AG08396 (cell line): ENCODE measurements at regions not wholly inside any gene's neighbourhood (a gene's known extent, or its start where the extent isn't known, plus 50 kb on each side); places are given as distances from the start of the nearest gene placed in this dataset.
"Not testable (repeated sequence)": the region's sequence is repeated elsewhere in the genome, so short reads cannot be mapped to it uniquely, and the experiment has no call there.

Experiments used
- DNase-seq: peaks from one replicate; pipeline ENCODE4 v3.0.0; 2012; ENCODE audit warnings: low spot score, mixed read lengths

DNA sequence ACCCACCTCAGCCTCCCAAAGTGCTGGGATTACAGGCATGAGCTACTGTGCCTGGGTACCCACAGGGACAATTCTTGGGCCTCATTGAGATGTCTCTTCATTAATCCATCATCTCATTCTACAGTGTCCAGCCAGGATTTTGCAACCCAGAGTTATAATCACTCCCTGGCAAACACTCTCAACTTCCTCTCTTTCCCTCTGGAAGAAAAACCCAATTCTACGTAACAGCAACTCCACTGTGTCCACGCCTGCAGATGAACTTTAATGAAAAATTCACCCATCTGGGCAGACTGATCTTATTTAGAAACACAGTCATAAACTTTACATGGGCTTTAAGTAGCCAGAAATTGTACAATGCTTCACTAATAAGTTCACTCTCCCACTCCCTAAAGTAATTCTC is 90.1 kb upstream of the ABCC4 start:
- no peak for DNase-seq

DNA sequence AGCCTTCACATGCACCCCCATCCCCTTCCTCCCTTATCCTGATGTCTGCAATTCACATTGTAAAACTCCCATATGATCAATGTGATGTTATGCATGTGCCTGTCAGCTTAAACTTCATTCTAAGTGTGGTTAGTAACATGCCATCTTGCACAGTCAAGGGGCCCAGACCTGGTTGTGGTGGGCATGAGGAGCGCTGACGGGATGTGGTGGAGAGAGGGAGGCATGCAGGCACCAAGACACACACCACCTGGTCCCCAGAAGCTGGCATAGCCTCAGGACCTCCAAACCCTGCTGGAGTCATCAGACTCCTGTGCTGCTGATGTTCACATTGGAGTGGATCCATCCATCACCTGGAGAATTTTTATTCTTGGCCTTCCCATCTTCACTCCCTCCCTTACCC is 90.5 kb upstream of the ABCC4 start:
- no peak for DNase-seq

DNA sequence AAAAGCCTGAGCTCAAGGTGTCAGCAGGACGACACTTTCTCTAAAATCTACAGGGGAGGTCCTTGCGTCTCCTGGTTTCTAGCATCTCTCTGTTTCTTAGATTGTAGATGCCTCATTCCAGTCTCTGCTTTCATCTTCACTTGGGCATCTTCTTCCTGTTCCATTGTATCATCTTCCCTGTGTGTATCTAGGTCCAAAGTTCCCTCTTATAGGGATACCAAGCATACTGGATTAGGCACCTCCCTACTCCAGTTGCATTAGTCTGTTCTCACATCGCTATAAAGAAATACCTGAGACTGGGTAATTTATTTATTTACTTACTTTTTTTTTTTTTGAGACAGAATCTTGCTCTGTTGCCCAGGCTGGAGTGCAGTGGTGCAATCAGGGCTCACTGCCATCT is 91.3 kb upstream of the ABCC4 start:
- DNase-seq = no peak

DNA sequence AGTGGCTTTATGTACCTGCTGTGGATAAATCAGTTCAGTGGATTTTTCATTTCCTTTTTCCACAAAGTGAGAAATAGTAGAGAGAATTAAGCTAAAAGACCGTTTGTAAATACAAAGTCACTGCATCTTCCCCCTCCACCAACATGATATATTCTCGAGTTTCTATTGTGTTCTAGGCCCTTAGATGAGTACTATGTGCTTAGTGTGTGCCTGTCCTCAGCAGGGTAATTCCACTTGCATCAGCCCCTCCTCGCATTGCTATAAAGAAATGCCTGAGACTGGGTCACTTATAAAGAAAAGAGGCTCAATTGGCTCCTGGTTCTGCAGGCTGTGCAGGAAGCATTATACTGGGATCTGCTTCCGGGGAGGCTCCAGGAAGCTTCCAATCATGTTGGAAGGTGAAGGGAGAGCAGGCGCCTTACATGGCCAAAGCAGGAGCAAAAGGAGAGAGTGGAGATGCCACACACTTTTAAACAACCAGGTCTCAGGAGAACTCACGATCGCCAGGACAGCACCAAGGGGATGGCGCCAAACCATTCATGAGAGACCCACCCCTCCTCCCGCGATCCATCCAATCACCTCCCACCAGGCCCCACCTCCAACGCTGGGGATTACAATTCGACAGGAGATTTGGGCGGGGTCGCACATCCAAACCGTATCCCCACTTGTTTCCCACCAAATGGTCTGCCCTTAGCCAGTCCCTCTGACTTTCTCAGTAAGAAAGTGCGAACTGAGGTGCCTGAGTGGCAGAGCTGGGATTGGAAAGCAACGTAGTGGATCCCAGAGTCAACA is 102.3 kb upstream of the ABCC4 start:
- no peak for DNase-seq

DNA sequence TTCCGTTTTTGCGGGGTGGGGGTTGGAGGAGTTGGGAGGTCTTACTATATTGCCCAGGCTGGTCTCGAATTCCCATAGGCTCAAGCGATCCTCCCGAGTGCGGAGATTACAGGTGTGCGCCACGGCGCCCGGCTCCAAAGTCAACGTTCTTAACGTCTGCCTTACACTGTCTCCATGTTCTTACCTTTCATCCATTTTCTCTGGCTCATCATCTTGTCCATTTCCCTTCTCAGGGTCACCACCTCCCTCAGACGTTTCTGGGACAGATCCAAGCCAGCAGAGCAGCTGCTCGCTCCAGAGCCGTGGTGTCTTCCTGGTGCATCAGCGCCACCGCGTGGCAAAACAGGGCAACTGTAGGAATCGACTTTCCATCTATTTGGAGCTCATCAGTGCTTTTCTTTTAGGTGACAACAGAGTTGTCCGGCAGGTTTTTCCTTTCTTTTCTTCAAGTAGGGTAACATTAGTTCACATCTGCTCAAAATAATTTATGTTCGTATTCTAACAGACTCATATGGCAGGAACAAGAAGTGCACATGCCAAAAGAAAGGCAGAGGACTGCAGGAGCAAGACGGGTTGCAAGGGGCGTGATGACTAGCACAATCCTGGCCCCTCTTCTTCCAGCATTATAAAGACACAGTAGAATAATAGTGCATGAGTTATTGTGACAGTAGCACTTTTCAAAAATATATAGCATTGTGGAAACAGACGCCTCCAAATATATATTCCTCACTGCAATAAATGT is 103.1 kb upstream of the ABCC4 start:
- peak; percentile 86 for DNase-seq

DNA sequence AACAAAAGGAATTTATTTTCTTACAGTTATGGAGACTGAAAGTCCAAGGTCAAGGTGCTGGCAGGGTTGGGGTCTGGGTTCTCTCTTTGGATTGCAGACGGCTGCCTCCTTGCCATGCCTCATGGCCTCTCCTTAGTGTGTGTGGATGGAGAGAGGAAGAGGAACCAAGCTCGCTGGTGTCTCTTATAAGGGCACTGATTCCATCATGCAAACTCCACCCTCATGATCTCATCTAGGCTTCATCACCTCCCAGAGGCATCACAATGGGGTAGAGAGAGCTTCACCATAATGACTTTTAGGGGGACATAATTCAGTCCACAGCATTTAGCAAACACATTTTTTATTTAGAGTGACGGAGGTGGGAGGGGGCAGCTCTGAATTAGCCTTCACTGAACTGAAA is 104.9 kb upstream of the ABCC4 start:
- no peak for DNase-seq

DNA sequence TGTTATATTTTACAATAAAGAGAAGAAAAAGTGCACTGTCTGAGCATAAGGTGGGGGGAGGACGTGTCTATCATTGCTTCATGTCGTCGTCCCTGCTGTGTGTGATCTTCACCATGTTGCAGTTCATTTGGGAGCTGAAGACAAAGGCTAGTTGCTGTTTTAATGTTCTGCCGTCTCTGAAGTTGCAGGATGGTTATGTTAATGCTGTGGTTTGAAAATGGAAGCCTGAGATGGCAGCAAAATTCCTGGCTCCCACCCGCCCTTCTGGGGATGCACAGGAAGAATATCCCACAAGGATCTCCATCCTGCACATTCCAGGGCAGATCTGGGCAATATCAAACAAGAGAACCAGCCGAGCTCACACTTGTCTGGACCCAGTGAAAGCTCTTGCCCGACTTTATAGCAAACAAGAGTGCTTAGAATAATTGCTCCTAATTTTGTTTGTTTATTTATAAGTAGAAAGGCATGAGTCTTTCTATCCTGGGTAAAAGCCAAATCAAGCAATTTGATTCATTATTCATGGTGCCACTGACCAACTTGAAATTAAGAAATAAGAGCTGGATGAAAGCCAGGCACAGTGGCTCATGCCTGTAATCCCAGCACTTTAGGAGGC is 110.3 kb upstream of the ABCC4 start:
- DNase-seq = no peak

DNA sequence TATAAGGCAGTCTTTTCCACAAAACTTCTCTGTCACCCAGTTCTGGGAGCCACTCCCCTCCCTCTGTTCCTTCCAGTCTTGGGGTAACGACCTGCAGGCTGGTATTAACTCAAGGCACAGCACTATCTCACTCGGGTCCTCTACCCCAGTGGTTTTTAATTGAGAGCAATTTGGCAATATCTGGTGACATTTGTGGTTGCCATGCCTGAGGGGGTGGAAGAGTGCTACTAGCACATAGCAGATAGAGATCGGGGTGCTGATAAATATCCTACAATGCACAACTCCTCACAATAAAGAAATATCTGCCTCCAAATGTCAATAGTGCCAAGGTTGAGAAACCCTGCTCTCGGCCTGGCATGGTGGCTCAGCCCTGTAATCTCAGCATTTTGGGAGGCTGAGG is 117.7 kb upstream of the ABCC4 start:
- no peak for DNase-seq

DNA sequence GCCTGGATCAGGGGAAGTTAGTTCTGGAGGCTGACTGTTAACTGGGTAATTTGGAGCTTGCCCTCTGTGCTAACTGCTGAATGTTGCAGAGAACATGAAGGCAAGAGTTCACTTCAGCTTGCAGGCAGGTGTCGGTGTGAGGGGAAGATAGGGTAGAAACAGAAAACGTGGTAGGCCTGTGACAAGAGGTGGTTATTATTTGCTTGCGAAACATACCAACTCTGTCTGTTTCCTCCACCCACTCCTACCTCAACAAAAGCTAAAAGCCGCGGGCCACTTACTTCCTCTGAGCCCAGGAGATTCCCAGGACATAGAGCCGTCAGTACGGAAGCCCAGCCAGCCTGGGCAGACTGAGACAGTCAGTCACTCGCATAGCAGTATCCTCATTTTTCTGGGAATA is 119.2 kb upstream of the ABCC4 start:
- no peak for DNase-seq

DNA sequence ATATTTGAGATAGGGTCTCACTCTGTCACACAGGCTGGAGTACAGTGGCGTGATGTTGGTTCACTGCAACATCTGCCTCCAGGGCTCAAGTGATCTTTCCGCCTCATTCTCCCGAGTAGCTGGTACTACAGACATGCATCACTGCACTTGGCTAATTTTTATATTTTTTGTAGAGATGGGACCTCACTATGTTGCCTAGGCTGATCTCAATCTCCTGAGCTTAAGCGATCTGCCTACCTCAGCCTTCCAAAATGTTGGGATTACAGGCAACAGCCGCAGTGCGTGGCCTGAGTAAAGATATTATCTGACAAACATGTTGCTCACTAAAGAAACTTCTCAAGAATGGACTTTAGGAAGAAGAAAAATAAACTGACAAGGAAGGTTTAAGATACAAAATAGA is 125.4 kb upstream of the ABCC4 start:
- no peak for DNase-seq

DNA sequence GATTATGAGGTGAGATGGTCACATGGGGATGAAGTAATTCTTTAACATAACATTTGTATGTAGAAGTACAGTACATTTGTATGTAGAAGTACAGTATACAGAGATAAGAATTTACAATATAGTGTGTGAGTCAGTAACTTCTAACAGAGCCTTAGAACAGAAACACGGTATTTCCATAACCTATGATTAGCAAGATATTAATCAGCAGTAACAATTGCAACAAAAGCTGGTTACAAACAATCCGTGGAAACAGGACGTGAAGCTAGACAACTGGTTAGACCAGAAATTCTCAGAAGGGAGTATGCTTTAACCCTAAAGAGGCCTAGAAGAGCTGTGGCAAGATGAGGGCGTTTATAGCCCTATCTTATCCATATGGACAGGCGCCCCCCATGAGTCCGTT is 122.0 kb upstream of the CLDN10 start:
- DNase-seq = not testable (repeated sequence)

DNA sequence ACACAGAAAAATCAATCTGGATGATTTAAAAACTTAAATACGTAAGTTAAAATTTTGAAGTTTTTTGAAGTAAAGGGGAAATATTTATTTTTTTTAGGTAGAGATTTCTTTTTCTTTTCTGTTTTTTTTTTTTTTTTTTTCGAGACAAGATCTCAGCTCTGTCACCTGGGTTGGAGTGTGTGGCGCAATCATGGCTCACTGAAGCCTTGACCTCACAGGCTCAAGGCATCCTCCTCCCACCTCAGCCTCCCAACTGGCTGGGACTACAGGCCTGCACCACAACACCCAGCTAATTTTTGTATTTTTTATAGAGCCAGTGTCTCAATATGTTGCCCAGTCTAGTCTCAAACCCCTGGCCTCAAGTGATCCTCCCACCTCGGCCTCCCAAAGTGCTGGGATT is 120.4 kb upstream of the CLDN10 start:
- DNase-seq = no peak

DNA sequence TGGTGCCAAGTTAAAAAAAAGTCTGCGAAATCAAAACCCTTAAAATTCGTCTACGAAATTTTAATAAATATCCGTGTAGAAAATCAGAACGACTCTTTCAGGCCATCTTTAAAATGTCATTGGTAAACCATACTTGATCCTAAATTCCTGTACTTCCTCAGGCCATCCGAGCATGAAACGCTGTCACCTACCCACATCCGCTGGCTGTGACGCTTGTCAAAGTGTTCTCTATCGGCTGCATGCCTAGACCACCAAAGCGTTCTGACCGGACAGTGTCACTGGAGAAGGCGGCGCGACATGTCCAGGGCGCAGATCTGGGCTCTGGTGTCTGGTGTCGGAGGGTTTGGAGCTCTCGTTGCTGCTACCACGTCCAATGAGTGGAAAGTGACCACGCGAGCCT is 119.0 kb upstream of the CLDN10 start:
- DNase-seq = no peak

DNA sequence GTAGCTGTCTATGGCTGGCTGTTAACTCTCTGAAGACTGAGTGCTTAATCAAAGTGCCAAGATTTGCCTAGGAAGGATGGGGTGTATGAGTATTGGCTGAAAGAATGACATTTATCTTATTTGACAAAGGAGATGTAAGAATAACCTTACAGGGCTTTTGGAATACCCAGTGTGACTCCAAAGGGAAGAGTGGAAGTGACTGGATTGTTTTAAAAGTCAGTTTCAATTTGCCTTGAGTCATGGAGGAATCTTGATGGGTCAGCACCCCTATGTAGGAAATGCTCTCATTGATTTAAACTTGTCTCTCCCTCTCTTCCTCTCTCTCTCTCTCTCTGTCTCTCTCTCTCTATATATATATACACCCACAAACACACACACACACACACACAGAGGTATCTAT is 118.4 kb upstream of the CLDN10 start:
- no peak for DNase-seq

DNA sequence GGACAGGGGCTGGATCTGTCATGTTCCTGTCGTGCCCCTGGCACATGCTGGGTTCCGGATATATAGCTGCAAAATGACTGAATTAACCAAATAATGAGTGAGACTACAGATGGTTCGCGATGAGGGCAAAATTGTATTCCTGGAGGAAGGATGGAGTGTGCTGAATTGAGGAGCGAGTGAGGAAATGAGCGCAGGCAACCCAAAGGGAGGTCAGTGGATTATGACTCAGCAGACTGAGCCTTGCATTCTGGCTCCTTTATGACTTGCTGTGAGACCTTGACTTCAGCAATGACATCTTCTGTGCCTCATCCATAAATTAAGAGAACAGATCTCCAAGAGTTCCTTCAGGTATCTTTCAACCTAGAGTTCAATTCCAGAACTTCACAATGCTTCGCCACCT is 115.0 kb upstream of the CLDN10 start:
- no peak for DNase-seq

DNA sequence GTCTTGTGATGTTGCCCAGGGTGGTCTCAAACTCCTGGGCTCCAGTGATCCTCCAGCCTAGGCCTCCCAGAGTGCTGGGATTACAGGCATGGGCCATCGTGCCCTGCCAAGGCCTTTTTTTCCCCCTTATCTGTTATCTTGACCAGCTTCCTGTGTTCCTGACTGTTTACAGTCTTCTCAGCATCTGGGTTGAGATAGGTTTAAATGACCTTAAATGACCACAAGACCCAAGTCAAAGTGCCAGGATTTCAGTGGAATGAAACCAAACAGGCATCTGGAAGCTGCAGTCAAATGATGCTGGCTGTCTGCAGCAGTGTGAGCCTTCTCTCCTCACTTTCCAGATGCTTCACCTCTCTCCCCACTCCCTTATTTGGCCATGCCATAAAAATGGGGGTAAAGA is 114.2 kb upstream of the CLDN10 start:
- no peak for DNase-seq

DNA sequence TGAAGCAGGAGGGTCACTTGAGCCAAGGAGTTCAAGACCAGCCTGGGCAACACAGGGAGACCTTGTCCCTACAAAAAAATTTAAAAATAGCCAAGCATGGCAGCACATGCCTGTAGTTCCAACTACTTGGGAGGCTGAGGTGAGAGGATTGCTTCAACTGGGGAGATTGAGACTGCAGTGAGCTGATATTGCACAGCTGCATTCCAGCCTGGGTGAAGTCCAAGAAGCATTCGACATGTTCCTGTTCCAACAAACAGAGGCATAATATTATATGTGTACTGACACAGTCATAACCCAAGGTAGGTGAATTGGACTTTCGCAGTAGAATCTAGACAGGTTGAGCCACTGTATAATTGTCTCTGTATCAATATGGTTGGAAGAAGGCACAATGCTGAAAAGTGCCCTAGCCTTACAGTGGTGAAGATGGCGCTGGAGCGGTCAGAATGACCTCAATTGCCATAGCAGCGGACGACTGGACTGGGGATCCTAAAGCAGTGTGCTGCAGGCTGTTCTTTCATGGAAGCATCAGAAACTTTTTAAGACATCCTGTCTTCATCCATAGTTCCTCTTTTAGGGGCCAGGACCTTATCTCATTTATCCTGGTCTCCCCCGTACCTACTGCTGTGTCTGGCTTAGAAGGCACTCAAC is 112.0 kb upstream of the CLDN10 start:
- DNase-seq = no peak

DNA sequence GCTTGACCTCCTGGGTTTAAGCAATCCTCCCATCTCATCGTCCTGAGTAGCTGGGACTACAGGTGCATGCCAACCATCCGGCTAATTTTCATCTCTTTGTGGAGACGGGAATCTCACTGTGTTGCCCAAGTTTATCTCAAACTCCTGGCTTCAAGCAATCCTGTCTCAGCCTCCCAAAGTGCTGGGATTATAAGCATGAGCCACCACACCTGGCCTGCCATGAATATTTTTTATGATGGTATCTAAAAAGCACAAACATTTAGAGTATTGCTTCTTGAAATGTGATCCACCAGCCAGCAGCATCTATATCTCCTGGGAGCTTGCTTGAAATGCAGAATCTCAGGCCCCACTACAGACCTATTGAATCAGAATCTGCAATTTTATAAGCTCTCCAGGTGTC is 111.2 kb upstream of the CLDN10 start:
- no peak for DNase-seq

DNA sequence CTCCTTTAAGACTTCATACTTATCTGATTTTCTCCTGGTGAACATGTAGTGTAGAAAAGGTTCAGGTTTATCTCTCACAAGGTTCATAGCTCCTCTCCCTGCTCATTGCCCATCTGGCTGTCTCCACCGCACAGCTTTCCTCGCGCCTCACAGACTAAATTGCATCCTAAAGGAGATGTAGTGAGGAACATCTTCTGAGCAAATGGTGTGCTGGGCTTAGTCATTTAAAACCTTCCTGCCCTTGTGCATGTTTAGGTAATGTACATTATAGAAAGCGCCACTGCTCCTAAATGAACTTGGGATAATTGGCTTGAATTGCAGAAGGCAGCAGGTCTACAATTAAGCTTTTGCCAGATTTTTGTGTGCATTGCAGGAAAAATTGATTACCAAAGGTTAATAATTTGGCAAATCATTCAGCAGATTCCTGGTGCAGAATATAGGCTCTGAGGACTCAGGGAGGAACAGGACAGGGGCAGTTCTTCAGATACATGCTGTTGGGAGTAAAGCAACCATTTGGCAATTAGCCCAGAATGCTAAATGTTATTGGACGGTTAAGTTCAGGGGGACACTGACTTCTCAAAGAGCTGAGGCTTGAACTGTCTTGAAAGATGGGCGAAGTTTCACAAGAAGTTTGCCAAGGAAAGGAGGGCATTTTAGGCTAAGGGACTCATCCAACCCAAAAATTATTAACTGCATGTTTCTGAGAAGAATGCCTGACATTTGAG is 108.4 kb upstream of the CLDN10 start:
- no peak for DNase-seq

DNA sequence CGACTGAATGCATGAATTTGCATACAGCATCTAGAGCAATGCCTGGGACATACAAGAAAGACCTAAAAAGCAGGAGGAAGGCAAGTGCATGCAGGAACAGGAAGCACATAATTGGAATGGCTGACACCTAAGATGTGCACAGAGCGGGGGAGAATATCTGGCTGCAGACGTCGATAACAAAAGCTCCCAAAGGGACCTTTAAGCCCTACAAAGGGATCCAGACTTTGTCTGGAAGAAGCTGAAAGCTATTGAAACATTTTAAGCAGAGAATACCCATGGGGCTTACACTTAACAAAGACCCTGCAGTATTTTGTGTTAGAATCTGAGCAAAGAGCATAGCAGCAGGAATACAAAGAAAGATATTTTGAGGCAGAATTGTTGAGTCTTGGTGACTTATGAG is 107.4 kb upstream of the CLDN10 start:
- DNase-seq = no peak

DNA sequence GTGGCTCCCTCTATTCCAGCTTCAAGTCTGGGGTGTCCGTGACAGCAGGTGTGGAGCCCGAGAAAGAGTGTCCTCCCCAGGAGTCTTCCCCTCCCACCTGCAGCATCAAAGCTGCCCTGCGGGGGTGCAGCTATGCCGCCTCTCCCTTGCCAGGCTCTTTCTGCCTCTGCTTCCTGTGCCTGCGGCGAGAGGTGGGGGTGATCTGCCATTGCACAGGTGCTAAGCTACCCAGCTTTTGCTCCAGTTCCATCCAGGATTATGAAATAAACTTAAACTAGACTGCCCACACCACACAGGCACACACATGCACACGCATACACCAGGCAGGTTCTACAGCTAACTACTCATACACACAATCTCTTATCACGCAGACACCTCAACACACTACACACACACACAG is 104.7 kb upstream of the CLDN10 start:
- DNase-seq = no peak

DNA sequence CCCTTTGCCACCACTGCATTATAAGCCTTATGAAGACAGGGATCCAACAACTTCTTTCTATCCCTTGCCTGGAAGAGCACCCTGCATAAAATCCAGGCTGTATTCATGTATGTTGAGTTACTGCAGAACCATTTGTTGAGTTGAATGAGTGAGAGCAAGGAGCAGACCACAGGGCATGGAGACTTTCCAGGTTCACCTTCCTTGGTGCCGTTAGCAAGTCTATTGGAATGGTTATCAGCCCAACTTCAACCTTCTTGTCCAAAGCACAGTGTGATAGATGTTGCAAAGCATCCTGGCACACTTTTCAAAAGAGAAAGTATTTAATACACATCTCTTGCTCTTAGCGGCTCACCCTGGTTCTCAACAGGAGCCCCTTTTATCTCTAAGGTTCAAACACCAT is 100.9 kb upstream of the CLDN10 start:
- DNase-seq = no peak
